TTC549 (cell line): ENCODE measurements at regions not wholly inside any gene's neighbourhood (a gene's known extent, or its start where the extent isn't known, plus 50 kb on each side); places are given as distances from the start of the nearest gene placed in this dataset.
"Not testable (repeated sequence)": the region's sequence is repeated elsewhere in the genome, so short reads cannot be mapped to it uniquely, and the experiment has no call there.

Source experiments
- FAIRE-seq: peaks from 2 replicates; lab custom pipeline; 2012; peaks lifted over from hg19 to GRCh38; lab: Jason Lieb, UNC

- no peak for FAIRE-seq
Measured at GRCh38 chrX:136975684-136976470, 57.9 kb downstream of the GPR101 start.

- no peak for FAIRE-seq
Measured at GRCh38 chrX:136967966-136968365, 65.8 kb downstream of the GPR101 start.

DNA sequence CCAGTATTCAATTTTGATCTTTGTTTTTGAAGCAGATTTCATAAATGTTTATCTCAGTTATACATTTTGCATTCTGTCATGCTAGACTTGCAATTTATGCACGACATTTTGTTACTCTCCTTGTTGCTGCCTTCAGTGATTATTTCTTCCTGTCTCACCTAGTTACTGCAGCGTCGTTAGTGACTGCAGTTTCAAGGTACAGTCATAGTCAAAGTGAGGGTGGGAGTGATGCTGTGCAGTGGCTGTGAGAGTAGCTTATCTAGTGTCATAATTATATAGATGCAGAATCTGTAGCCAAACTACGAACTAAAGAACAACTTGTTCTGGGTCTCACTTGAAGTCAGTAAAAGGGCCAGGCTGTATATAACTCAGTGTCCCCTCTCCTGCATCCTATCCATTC is 69.8 kb downstream of the GPR101 start:
- no peak for FAIRE-seq

DNA sequence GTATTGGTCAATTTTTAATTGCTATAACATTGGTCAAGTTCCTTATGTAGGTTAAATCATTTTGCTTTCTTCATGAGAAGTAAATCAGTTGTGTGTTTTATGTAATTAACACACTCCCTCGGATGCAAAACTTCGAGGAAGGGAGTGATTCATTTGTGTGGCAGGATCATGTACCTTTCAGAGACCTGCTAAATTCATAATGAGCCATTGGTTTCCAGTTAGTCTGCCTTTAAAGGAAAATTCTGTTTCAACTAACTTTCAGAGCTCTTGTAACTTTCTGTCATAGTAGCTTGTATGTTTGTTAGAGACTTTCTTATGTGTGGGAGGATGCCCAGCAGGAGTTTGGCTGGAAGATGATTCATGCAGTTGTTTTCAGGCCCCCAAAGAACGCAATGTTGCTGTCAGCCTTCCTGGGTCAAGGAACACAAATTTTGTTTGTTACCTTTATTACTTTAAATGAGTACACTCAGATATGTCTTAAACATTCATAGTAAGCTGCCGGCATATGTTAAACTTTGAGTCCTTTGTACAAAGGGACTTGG is 72.1 kb downstream of the GPR101 start:
- no peak for FAIRE-seq

DNA sequence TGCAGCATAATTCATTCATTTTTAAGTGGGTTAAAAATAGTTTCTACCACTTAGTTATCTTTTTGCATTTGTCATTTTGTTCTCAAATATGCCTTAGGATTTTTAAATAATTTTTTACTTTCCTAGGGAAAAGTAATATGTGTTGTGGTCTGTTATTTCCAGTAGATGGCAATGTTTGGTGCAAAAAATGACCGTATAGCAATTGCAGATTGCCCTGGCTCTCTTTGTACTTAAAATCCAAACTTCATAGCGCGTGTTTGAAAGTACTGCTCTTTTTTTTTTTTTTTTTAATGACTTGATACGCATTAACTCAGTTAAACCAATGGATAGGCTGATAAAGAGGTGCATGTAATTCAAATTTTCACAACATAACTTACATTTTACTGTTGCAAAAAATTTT is 74.4 kb upstream of the RBMX start:
- FAIRE-seq: peak; percentile 81

DNA sequence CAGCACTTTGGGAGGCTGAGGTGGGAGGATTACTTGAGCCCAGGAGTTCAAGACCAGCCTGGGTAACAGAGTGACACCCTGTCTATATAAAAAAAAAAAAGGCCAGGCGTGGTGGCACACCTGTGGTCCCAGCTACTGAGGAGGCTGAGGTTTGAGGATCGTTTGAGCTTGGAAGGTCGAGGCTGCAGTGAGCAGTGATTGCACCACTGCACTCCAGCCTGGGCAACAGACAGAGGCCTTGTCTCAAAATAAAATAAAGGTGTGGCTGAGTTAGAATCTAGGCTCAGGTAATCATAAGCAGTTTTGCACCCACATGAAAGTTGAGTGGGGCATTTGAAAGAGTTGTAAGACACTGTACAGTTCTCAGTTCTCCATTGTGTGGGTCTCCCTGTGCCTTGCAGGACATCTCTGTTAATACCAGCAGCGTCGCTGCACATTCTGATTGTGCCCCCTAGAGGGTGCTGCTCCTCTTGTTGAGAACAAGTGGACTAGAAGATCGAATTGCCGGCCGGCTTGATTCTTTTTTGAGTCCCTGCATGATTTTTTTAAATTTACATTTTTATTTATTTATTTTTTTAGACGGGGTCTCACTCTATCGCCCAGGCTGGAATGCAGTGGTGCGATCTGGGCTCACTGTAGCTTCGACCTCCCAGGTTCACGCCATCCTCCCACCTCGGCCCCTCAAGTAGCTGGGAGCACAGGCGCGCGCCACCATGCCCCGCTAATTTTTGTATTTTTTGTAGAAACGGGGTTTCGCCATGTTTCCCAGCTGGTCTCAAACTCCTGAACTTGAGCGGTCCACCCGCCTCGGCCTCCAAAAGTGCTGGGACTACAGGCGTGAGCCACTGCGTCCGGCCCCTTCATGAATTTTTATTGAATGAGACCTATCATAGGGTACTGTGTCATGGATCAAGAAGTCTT is 73.6 kb upstream of the RBMX start:
- FAIRE-seq: peak; percentile 40

- no peak for FAIRE-seq
Measured at GRCh38 chrX:136950211-136950610, 69.7 kb upstream of the RBMX start.

- FAIRE-seq: no peak
Measured at GRCh38 chrX:136941396-136942337, 61.1 kb upstream of the RBMX start.

GRCh38 chrX:136936183-136936549 is 55.6 kb upstream of the RBMX start:
- FAIRE-seq: no peak

DNA sequence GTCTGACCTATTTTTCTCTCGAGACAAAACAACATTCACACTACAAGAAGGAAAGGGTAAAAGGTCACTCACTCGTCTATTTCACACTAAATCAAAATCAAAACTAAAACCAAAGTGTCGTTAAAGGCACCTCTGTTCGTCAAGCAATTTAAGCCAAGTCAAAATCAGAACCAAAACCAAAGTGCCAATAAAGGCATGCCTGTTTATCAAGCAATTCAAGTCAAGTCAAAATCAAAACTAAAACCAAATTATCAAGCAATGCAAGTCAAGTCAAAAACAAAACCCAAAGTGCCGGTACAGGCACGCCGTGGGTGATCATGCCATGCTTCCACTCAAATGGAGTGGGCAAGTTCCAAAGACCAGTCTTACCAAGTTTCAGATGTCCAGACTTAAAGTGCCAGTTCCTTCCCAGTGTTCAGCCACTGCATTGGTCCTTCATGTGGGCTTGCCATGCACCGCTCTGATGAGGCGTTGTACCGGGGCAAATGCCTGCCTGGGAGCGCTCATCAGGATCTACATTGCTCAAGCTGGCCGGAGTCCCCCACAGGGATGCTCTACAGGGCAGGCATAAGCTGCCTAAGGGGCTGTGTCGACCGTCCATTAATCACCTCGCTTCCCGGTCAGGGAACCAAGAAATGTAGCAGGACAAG is 55.1 kb upstream of the RBMX start:
- FAIRE-seq: not testable (repeated sequence)

DNA sequence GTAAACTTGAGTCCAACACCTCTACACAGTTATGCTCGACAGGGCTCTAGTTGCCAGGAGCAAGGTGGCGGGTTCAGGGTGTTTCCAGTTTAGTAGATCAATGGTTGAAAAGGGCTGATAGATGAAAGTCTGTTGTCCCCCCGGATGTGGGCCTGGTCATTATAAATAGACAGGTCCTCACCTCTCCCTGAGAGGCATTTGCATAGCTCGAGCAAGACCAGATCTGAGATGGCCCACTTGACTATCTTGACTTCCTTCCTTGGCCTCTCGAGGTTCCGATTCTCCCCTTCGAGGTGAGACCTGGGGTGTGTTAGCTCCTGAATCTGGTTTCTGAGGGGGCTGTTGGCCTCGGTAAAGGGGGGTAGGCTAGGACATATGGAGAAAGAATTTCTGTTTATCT is 54.1 kb upstream of the RBMX start:
- FAIRE-seq: not testable (repeated sequence)

- FAIRE-seq: no peak
Measured at GRCh38 chrX:136933611-136934145, 53.2 kb upstream of the RBMX start.

GRCh38 chrX:136931661-136932060 is 51.1 kb upstream of the RBMX start:
- FAIRE-seq: no peak
